ENCODE measurements at regions not wholly inside any gene's neighbourhood (a gene's known extent, or its start where the extent isn't known, plus 50 kb on each side); places are given as distances from the start of the nearest gene placed in this dataset.

- DNase-seq: no peak
- H3K27me3 Mint-ChIP-seq: peaks cover 21% of the 10 kb centered on the region
- Histone ChIP-seq H3K9ac (ENCODE audit: low read length) (no peak overlapping the region), H3K79me2 (ENCODE audit: control insufficient read depth, insufficient read depth, low read length) (no peaks in the 10 kb centered on the region), H3K9me3 (ENCODE audit: control extremely low read depth in 1 of 3, control insufficient read depth in 2 of 3, insufficient read depth in 1 of 3, low read length in 2 of 3) (no peaks in the 10 kb centered on the region), H3K4me2 (replicated peaks; ENCODE audit: low read depth, low read length, poor library complexity, severe bottlenecking) (no peak overlapping the region), H3K27me3 (replicated peaks in 1 of 4; ENCODE audit: control extremely low read depth in 1 of 4, control insufficient read depth in 3 of 4, insufficient read depth in 4 of 4, low read length in 3 of 4) (peaks cover 0 to 10% (median 0%) of the 10 kb centered on the region in 4 experiments), H3K4me3 (ENCODE audit: control extremely low read depth in 1 of 5, extremely low read depth in 1 of 5, insufficient read depth in 1 of 5, low read depth in 2 of 5, low read length in 4 of 5) (no peak overlapping the region), H3K27ac (ENCODE audit: low read length in 2 of 2) (no peak overlapping the region), H2AFZ (ENCODE audit: insufficient read depth, low read depth, low read length, poor library complexity, severe bottlenecking) (no peak overlapping the region), H4K20me1 (ENCODE audit: control insufficient read depth, insufficient read depth, low read length, poor library complexity, severe bottlenecking) (no peaks in the 10 kb centered on the region), H3K36me3 (replicated peaks in 1 of 2; ENCODE audit: control extremely low read depth in 1 of 2, control insufficient read depth in 1 of 2, extremely low read depth in 1 of 2, insufficient read depth in 2 of 2, low read length in 1 of 2) (no peaks in the 10 kb centered on the region), H3K4me1 (ENCODE audit: control insufficient read depth in 2 of 2, insufficient read depth in 2 of 2, low read length in 2 of 2) (no peaks in the 10 kb centered on the region)
- ChIA-PET CTCF (no interaction called here), POLR2A (no interaction called here)
- H3K27ac Mint-ChIP-seq: no peak overlapping the region
- no peaks in the 10 kb centered on the region for H3K4me1 Mint-ChIP-seq
- intact Hi-C loops (cut with micrococcal nuclease): no loop called here
- ATAC-seq (ENCODE audit: low read depth): no peak
- 80% methylated on average over 2 of the region's 3 CpGs for WGBS (ENCODE audit: insufficient coverage)
- H3K9me3 Mint-ChIP-seq (ENCODE audit: insufficient read depth): no peaks in the 10 kb centered on the region
- TF ChIP-seq CTCF (IDR thresholded peaks at IDR 0.05) (no peak), EZH2 (IDR thresholded peaks at IDR 0.05; ENCODE audit: borderline replicate concordance, insufficient read depth, low read depth, low read length, poor library complexity, severe bottlenecking) (no peak)
- no peak overlapping the region for H3K4me3 Mint-ChIP-seq
These were observed 316.6 kb downstream of the MIAT start for GRCh38 chr22:26974034-26974433.

GRCh38 chr22:26974914-26975803, 317.8 kb downstream of the MIAT start:
- WGBS (ENCODE audit: insufficient coverage): 47% methylated on average over 4 of the region's 4 CpGs
- Histone ChIP-seq H3K79me2 (ENCODE audit: control insufficient read depth, insufficient read depth, low read length) (no peaks in the 10 kb centered on the region), H3K9me3 (ENCODE audit: control extremely low read depth in 1 of 3, control insufficient read depth in 2 of 3, insufficient read depth in 1 of 3, low read length in 2 of 3) (no peaks in the 10 kb centered on the region), H3K4me3 (ENCODE audit: control extremely low read depth in 1 of 5, extremely low read depth in 1 of 5, insufficient read depth in 1 of 5, low read depth in 2 of 5, low read length in 4 of 5) (no peak overlapping the region), H3K36me3 (replicated peaks in 1 of 2; ENCODE audit: control extremely low read depth in 1 of 2, control insufficient read depth in 1 of 2, extremely low read depth in 1 of 2, insufficient read depth in 2 of 2, low read length in 1 of 2) (no peaks in the 10 kb centered on the region), H3K9ac (ENCODE audit: low read length) (no peak overlapping the region), H4K20me1 (ENCODE audit: control insufficient read depth, insufficient read depth, low read length, poor library complexity, severe bottlenecking) (no peaks in the 10 kb centered on the region), H2AFZ (ENCODE audit: insufficient read depth, low read depth, low read length, poor library complexity, severe bottlenecking) (no peak overlapping the region), H3K27me3 (replicated peaks in 1 of 4; ENCODE audit: control extremely low read depth in 1 of 4, control insufficient read depth in 3 of 4, insufficient read depth in 4 of 4, low read length in 3 of 4) (peaks cover 0 to 10% (median 0%) of the 10 kb centered on the region in 4 experiments), H3K4me2 (replicated peaks; ENCODE audit: low read depth, low read length, poor library complexity, severe bottlenecking) (no peak overlapping the region), H3K27ac (ENCODE audit: low read length in 2 of 2) (no peak overlapping the region), H3K4me1 (ENCODE audit: control insufficient read depth in 2 of 2, insufficient read depth in 2 of 2, low read length in 2 of 2) (no peaks in the 10 kb centered on the region)
- H3K27ac Mint-ChIP-seq: no peak overlapping the region
- TF ChIP-seq CTCF (IDR thresholded peaks at IDR 0.05) (no peak), EZH2 (IDR thresholded peaks at IDR 0.05; ENCODE audit: borderline replicate concordance, insufficient read depth, low read depth, low read length, poor library complexity, severe bottlenecking) (no peak)
- ATAC-seq (ENCODE audit: low read depth): no peak
- no peak overlapping the region for H3K4me3 Mint-ChIP-seq
- H3K4me1 Mint-ChIP-seq: no peaks in the 10 kb centered on the region
- no peaks in the 10 kb centered on the region for H3K9me3 Mint-ChIP-seq (ENCODE audit: insufficient read depth)
- POLR2A ChIA-PET: no interaction called here
- DNase-seq: no peak
- CTCF ChIA-PET: no interaction called here
- intact Hi-C loops (cut with micrococcal nuclease): no loop called here
- peaks cover 22% of the 10 kb centered on the region for H3K27me3 Mint-ChIP-seq
